Trophoblast cell (in vitro differentiated cells and primary cell): ENCODE measurements at regions not wholly inside any gene's neighbourhood (a gene's known extent, or its start where the extent isn't known, plus 50 kb on each side); places are given as distances from the start of the nearest gene placed in this dataset.

ENCODE experiments used
- DNase-seq, 2 donors: peaks; one replicate each; pipeline ENCODE4 v3.0.0-alpha.2; 2016
- H2AFZ ChIP-seq: 2 replicates; pipeline ENCODE4 v1.6.1; 2013; ENCODE audit warnings: low read length, moderate library complexity, mild to moderate bottlenecking; ENCODE audit not compliant: insufficient read depth, poor library complexity
- H2AK5ac ChIP-seq: 2 replicates; pipeline ENCODE4 v1.6.1; 2013; ENCODE audit warnings: mild to moderate bottlenecking, low read length
- H2BK120ac ChIP-seq: 2 replicates; pipeline ENCODE4 v1.6.1; 2013; ENCODE audit warnings: low read length, mild to moderate bottlenecking, moderate library complexity; ENCODE audit not compliant: insufficient read depth, poor library complexity
- H2BK12ac ChIP-seq: 2 replicates; pipeline ENCODE4 v1.6.1; 2013; ENCODE audit warnings: mild to moderate bottlenecking, low read length, moderate library complexity
- H2BK5ac ChIP-seq: 2 replicates; pipeline ENCODE4 v1.6.1; 2013; ENCODE audit warnings: low read length, low read depth, moderate library complexity, mild to moderate bottlenecking; ENCODE audit not compliant: poor library complexity
- H3K14ac ChIP-seq: 2 replicates; pipeline ENCODE4 v1.6.1; 2013; ENCODE audit warnings: mild to moderate bottlenecking, low read length
- H3K18ac ChIP-seq: 2 replicates; pipeline ENCODE4 v1.6.1; 2013; ENCODE audit warnings: mild to moderate bottlenecking, low read length
- H3K23ac ChIP-seq: 2 replicates; pipeline ENCODE4 v1.6.1; 2013; ENCODE audit warnings: low read length
- H3K27ac ChIP-seq: 2 replicates; pipeline ENCODE4 v1.5.1; 2013; ENCODE audit warnings: low read depth, mild to moderate bottlenecking, inconsistent platforms, low read length, moderate library complexity
- H3K27me3 ChIP-seq: 2 replicates; pipeline ENCODE4 v1.6.1; 2013; ENCODE audit warnings: inconsistent platforms, mild to moderate bottlenecking, low read length, moderate library complexity; ENCODE audit not compliant: insufficient read depth
- H3K36me3 ChIP-seq, 2 experiments: 1 replicate in 1 of 2; 2 replicates in 1 of 2; pipeline ENCODE4 v1.6.1; 2013; ENCODE audit warnings: low read length in 2 of 2, mild to moderate bottlenecking in 2 of 2, moderate library complexity in 1 of 2; ENCODE audit not compliant: insufficient read depth in 2 of 2, control insufficient read depth in 1 of 2
- H3K4ac ChIP-seq: 2 replicates; pipeline ENCODE4 v1.6.1; 2013; ENCODE audit warnings: low read depth, mild to moderate bottlenecking, low read length, moderate library complexity
- H3K4me1 ChIP-seq, 2 experiments: 1 replicate in 1 of 2; 2 replicates in 1 of 2; pipeline ENCODE4 v1.6.1; 2013; ENCODE audit warnings: low read length in 2 of 2, mild to moderate bottlenecking in 2 of 2, moderate library complexity in 1 of 2; ENCODE audit not compliant: insufficient read depth in 2 of 2, control insufficient read depth in 1 of 2
- H3K4me2 ChIP-seq: 2 replicates; pipeline ENCODE4 v1.6.1; 2013; ENCODE audit warnings: inconsistent platforms, mild to moderate bottlenecking, low read length, moderate library complexity
- H3K4me3 ChIP-seq: 2 replicates; pipeline ENCODE4 v1.5.1; 2013; ENCODE audit warnings: mild to moderate bottlenecking, low read depth, low read length, inconsistent platforms
- H3K79me1 ChIP-seq: one replicate; pipeline ENCODE4 v1.6.1; 2013; ENCODE audit warnings: low read length
- H3K79me2 ChIP-seq: 2 replicates; pipeline ENCODE4 v1.6.1; 2013; ENCODE audit warnings: low read length, mild to moderate bottlenecking; ENCODE audit not compliant: control insufficient read depth, insufficient read depth, poor library complexity
- H3K9ac ChIP-seq: 2 replicates; pipeline ENCODE4 v1.6.1; 2013; ENCODE audit warnings: mild to moderate bottlenecking, low read length
- H3K9me3 ChIP-seq: 2 replicates; pipeline ENCODE4 v1.6.1; 2013; ENCODE audit warnings: low read depth, mild to moderate bottlenecking, control low read depth, inconsistent platforms, low read length; ENCODE audit not compliant: insufficient read depth
- H4K12ac ChIP-seq: 2 replicates; pipeline ENCODE4 v1.6.1; 2013; ENCODE audit warnings: low read depth, mild to moderate bottlenecking, low read length, moderate library complexity
- H4K8ac ChIP-seq: 2 replicates; pipeline ENCODE4 v1.6.1; 2013; ENCODE audit warnings: low read depth, mild to moderate bottlenecking, low read length, moderate library complexity
- H4K91ac ChIP-seq: one replicate; pipeline ENCODE4 v1.6.1; 2013; ENCODE audit warnings: low read depth, mild to moderate bottlenecking, low read length, moderate library complexity
- WGBS: extraction: QIAGEN DNeasy Blood & Tissue Kit; methylation state at CpG from one replicate; pipeline ENCODE4 v1.1.7; 2013; ENCODE audit warnings: missing lambda C conversion rate; ENCODE audit not compliant: insufficient read length, insufficient coverage; ENCODE audit errors: extremely low coverage; 5-methylcytosine and 5-hydroxymethylcytosine counted together

DNA sequence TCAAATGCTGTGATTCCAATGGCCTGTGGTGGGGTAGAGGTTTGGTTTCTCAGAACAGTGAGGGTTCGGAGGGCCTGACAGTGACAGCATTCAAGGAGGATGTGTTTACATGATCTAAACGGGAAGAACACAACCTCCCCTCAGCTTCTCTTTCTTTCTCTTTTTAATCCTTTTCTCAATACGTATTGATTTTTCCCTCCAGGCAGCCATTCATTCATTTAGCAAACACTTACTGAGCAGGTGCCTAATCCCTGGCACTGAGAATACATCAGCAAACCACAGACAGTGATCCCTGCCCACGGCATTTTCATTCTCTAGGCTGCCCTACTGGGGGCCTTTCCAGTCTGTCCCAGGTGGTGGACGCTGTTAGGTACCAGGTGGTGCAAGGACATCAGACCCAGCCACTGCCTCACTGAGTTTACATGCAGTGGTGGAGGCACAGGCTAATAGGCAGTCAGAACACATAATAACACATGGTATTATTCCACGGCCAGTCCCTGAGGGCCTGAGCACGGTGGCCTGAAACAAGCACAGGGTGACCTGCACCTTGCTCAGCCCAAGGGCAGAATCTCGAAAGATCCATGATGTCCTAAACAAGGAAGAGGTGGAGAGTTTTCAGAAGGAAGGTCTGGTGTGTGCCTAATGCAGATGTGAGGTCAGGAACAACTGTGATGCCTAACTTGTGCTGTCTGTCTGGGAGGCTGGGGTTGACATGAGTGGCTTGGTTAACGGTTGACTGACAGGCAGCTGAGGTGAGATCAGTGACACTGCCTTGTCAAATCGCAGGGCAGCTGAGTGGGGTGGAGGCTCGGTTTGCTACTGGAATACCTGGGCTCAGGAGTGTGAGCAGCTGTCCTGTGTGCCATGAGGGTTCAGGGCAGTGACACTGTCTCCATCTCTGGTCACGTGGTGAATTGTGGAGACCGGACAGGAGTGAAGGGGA is 785.5 kb upstream of the HS6ST1 start:
- no peak overlapping the region for H2BK5ac ChIP-seq
- no peak overlapping the region for H3K18ac ChIP-seq
- H4K12ac ChIP-seq: no peak overlapping the region
- H3K9ac ChIP-seq: no peak overlapping the region
- WGBS: no CpG with 5 or more reads among the region's 13 CpGs
- no peak overlapping the region for H2BK120ac ChIP-seq
- no peak overlapping the region for H3K14ac ChIP-seq
- no peaks in the 10 kb centered on the region for H3K4me1 ChIP-seq
- no peak overlapping the region for H4K8ac ChIP-seq
- no peak overlapping the region for H3K4me2 ChIP-seq
- H3K23ac ChIP-seq: no peak overlapping the region
- no peak for DNase-seq
- H3K36me3 ChIP-seq: no peaks in the 10 kb centered on the region
- no peak overlapping the region for H3K4ac ChIP-seq
- H3K9me3 ChIP-seq: no peaks in the 10 kb centered on the region
- H3K79me2 ChIP-seq: no peaks in the 10 kb centered on the region
- no peak overlapping the region for H4K91ac ChIP-seq
- H3K27ac ChIP-seq: no peak overlapping the region
- peak overlapping the region; percentile 7 for H3K4me3 ChIP-seq
- H3K27me3 ChIP-seq: no peaks in the 10 kb centered on the region
- no peak overlapping the region for H2BK12ac ChIP-seq
- H2AK5ac ChIP-seq: no peak overlapping the region
- no peaks in the 10 kb centered on the region for H3K79me1 ChIP-seq
- no peak overlapping the region for H2AFZ ChIP-seq

DNA sequence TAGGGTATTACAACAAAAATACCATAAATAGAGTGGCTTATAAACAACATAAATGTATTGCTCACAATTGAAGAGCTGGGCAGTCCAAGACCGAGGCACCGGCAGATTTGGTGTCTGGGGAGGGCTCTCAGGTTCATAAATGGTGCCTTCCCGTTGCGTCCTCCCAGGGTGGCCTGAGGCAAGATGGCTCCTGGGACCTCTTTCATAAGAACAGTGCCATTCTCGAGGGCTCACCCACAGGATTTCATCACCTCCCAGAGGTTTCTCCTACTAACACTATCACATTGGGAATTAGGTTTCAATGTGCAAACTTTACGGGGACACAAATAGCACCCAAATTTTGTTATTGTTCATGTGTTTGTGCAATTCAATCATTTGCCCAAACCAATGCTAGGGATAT is 793.5 kb upstream of the HS6ST1 start:
- WGBS: no CpG with 5 or more reads among the region's 6 CpGs
- Histone ChIP-seq H3K18ac (no peak overlapping the region), H3K79me1 (no peaks in the 10 kb centered on the region), H3K27ac (no peak overlapping the region), H3K79me2 (no peaks in the 10 kb centered on the region), H3K4me3 (no peak overlapping the region), H3K4me2 (no peak overlapping the region), H2AFZ (no peak overlapping the region), H4K91ac (no peak overlapping the region), H4K12ac (no peak overlapping the region), H4K8ac (no peak overlapping the region), H3K4ac (no peak overlapping the region), H2BK12ac (no peak overlapping the region), H2BK5ac (no peak overlapping the region), H2AK5ac (no peak overlapping the region), H2BK120ac (no peak overlapping the region), H3K36me3 (no peaks in the 10 kb centered on the region), H3K9ac (no peak overlapping the region), H3K23ac (no peak overlapping the region), H3K9me3 (no peaks in the 10 kb centered on the region), H3K4me1 (no peaks in the 10 kb centered on the region), H3K27me3 (no peaks in the 10 kb centered on the region), H3K14ac (no peak overlapping the region)
- peak; percentile 17 to 50 for DNase-seq

DNA sequence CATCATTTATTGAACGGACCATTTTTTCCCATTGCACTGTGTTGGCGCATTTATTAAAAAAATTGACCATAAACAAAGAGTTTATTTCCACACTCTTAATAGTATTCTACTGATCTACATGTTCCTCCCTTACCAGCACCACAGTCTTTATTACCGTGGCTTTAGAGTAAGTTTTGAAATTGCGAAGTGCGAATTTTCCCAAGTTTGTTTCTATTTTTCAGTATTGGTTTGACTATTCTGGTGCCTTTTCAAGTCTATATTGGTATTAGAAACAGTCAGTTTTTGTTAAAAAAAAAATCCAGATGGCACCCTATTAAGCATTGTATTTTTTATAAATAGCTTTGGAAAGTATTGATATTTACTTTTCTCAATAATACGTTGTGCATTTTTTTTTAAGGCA is 795.1 kb upstream of the HS6ST1 start:
- Histone ChIP-seq H3K4me3 (no peak overlapping the region), H3K79me2 (no peaks in the 10 kb centered on the region), H4K12ac (no peak overlapping the region), H2BK12ac (no peak overlapping the region), H3K4ac (no peak overlapping the region), H4K91ac (no peak overlapping the region), H2BK5ac (no peak overlapping the region), H3K18ac (no peak overlapping the region), H3K9me3 (no peaks in the 10 kb centered on the region), H2BK120ac (no peak overlapping the region), H3K79me1 (no peaks in the 10 kb centered on the region), H3K4me2 (no peak overlapping the region), H3K9ac (no peak overlapping the region), H2AK5ac (no peak overlapping the region), H3K4me1 (no peaks in the 10 kb centered on the region), H3K27ac (no peak overlapping the region), H2AFZ (no peak overlapping the region), H3K23ac (no peak overlapping the region), H4K8ac (no peak overlapping the region), H3K27me3 (no peaks in the 10 kb centered on the region), H3K36me3 (no peaks in the 10 kb centered on the region), H3K14ac (no peak overlapping the region)
- DNase-seq: no peak
- no CpG with 5 or more reads among the region's 6 CpGs for WGBS

DNA sequence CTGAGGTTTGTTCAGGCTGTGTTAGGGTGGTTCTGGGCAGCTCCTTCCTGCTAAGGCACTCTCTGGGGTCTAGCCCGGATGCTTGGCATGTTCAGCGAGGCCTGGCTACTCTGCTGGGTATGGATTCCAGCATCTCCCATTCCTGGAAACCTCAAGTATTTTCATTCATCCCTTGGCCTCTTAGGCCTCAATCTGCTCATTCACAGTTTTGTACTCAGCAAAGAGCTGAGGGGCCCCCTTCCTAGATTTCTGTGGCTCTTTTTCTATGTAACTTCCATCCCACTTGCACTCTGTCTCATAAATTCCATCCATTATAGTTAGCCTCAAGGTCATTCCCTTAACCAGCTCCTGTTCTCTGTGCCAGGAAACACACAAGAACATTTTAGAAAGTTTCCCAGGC is 798.8 kb upstream of the HS6ST1 start:
- Histone ChIP-seq H3K9me3 (no peaks in the 10 kb centered on the region), H3K23ac (no peak overlapping the region), H3K27me3 (no peaks in the 10 kb centered on the region), H4K8ac (no peak overlapping the region), H3K27ac (no peak overlapping the region), H3K79me2 (no peaks in the 10 kb centered on the region), H2BK120ac (no peak overlapping the region), H4K12ac (no peak overlapping the region), H3K14ac (no peak overlapping the region), H3K4me2 (no peak overlapping the region), H2BK12ac (no peak overlapping the region), H3K36me3 (no peaks in the 10 kb centered on the region), H2AFZ (no peak overlapping the region), H3K4me3 (no peak overlapping the region), H3K4ac (no peak overlapping the region), H3K18ac (no peak overlapping the region), H2BK5ac (no peak overlapping the region), H4K91ac (no peak overlapping the region), H2AK5ac (no peak overlapping the region), H3K9ac (no peak overlapping the region), H3K79me1 (no peaks in the 10 kb centered on the region), H3K4me1 (no peaks in the 10 kb centered on the region)
- no peak for DNase-seq
- no CpG with 5 or more reads among the region's 2 CpGs for WGBS
